ENCODE measurements at regions not wholly inside any gene's neighbourhood (a gene's known extent, or its start where the extent isn't known, plus 50 kb on each side); places are given as distances from the start of the nearest gene placed in this dataset.

DNA sequence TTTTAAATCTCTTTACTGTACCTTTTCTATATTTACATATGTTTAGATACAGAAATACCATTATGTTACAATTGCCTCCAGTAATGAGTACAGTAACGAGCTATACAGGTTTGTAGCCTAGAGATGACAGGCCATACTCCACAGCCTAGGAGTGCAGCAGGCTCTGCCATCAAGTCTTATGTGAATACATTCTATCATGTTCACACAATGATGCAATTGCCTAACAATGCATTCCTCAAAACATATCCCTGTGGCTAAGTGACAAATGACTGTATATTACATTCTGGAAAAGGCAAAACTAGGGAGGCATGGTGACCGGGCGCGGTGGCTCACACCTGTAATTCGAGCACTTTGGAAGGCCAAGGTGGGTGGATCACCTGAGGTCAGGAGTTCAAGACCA lies 192.4 kb upstream of the IGF1R start:
- Mint-ChIP-seq H3K27ac (ENCODE audit: unreplicated experiment) (no peak overlapping the region), H3K36me3 (ENCODE audit: insufficient read depth, unreplicated experiment) (no peaks in the 10 kb centered on the region), H3K4me3 (ENCODE audit: unreplicated experiment) (no peak overlapping the region), H3K9me3 (ENCODE audit: unreplicated experiment) (peaks cover 10% of the 10 kb centered on the region), H3K4me1 (ENCODE audit: low read depth, unreplicated experiment) (no peaks in the 10 kb centered on the region), H3K27me3 (ENCODE audit: insufficient read depth, unreplicated experiment) (peaks cover 9% of the 10 kb centered on the region)
- intact Hi-C loops (cut with micrococcal nuclease; ENCODE audit: unreplicated experiment): no loop called here
- no peaks in the 10 kb centered on the region for H3K9me3 ChIP-seq
- no TSS peak for BruUV-seq (replicated peaks)
- ChIA-PET CTCF (no interaction called here), POLR2A (no interaction called here)
- no peak for DNase-seq
- no peak overlapping the region for H3K4me3 ChIP-seq (ENCODE audit: low read depth, low read length)
- H3K36me3 ChIP-seq (ENCODE audit: control insufficient read depth, insufficient read depth, low read length): no peaks in the 10 kb centered on the region
- TF ChIP-seq, protein P1, sequence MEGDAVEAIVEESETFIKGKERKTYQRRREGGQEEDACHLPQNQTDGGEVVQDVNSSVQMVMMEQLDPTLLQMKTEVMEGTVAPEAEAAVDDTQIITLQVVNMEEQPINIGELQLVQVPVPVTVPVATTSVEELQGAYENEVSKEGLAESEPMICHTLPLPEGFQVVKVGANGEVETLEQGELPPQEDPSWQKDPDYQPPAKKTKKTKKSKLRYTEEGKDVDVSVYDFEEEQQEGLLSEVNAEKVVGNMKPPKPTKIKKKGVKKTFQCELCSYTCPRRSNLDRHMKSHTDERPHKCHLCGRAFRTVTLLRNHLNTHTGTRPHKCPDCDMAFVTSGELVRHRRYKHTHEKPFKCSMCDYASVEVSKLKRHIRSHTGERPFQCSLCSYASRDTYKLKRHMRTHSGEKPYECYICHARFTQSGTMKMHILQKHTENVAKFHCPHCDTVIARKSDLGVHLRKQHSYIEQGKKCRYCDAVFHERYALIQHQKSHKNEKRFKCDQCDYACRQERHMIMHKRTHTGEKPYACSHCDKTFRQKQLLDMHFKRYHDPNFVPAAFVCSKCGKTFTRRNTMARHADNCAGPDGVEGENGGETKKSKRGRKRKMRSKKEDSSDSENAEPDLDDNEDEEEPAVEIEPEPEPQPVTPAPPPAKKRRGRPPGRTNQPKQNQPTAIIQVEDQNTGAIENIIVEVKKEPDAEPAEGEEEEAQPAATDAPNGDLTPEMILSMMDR (IDR thresholded peaks at IDR 0.05; ENCODE audit: insufficient read depth in 1 of 2, low read depth in 1 of 2, low read length in 1 of 2, severe bottlenecking in 1 of 2, unreplicated experiment in 1 of 2): no peak
- H3K4me1 ChIP-seq: no peaks in the 10 kb centered on the region
- H3K27me3 ChIP-seq (replicated peaks; ENCODE audit: control insufficient read depth, insufficient read depth, low read length): no peaks in the 10 kb centered on the region

DNA sequence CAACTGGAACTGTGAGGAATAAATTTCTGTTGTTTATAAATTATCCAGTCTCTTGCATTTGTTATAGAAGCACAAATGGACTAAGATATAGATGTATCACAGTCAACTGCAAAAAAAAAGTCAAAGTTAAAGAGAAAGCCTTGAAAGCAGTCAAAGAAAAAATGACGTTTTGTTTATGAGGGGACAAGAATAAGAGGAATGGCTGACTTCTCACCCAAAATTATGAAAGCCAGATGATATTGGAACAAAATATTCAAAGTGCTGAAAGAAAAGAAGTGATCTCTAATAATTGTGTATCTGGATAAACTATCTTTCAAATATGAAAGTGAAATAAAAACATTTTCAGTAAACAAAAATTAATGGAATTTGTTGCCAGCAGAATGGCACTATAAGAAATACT lies 171.8 kb upstream of the IGF1R start:
- BruUV-seq (replicated peaks): no TSS peak
- Mint-ChIP-seq H3K9me3 (ENCODE audit: unreplicated experiment) (peaks cover 23% of the 10 kb centered on the region), H3K4me1 (ENCODE audit: low read depth, unreplicated experiment) (no peaks in the 10 kb centered on the region), H3K27ac (ENCODE audit: unreplicated experiment) (no peak overlapping the region), H3K27me3 (ENCODE audit: insufficient read depth, unreplicated experiment) (peaks cover 6% of the 10 kb centered on the region), H3K4me3 (ENCODE audit: unreplicated experiment) (no peak overlapping the region), H3K36me3 (ENCODE audit: insufficient read depth, unreplicated experiment) (no peaks in the 10 kb centered on the region)
- TF ChIP-seq, protein P1 (IDR thresholded peaks at IDR 0.05; ENCODE audit: insufficient read depth in 1 of 2, low read depth in 1 of 2, low read length in 1 of 2, severe bottlenecking in 1 of 2, unreplicated experiment in 1 of 2): no peak
- POLR2A ChIA-PET: no interaction called here
- Histone ChIP-seq H3K4me3 (ENCODE audit: low read depth, low read length) (no peak overlapping the region), H3K36me3 (ENCODE audit: control insufficient read depth, insufficient read depth, low read length) (no peaks in the 10 kb centered on the region), H3K27me3 (replicated peaks; ENCODE audit: control insufficient read depth, insufficient read depth, low read length) (no peaks in the 10 kb centered on the region), H3K4me1 (no peaks in the 10 kb centered on the region), H3K9me3 (peaks cover 12% of the 10 kb centered on the region; the same call in 1 of the 2 replicates)
- CTCF ChIA-PET: no interaction called here
- intact Hi-C loops (cut with micrococcal nuclease; ENCODE audit: unreplicated experiment): no loop called here
- DNase-seq: no peak

DNA sequence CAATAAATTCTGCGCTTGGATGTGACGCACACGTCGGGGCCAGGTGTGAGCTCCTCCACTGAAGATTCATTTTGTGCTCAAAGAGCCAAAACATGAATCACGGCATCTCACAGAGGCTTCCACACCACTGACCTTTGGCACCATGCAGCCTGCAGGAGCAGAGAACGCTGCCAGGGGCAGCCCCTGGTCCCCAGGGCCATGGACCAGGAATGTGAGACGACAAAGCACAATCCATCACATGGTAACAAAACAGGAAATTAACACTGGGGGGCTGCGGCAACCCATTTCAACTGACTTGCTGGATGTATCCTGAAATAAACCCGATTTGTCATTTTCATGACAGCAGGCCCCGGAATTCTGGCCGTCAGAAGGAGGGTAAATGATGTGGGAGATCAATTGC lies 167.5 kb upstream of the IGF1R start:
- no peaks in the 10 kb centered on the region for H3K36me3 Mint-ChIP-seq (ENCODE audit: insufficient read depth, unreplicated experiment)
- H3K27me3 Mint-ChIP-seq (ENCODE audit: insufficient read depth, unreplicated experiment): peaks cover 9% of the 10 kb centered on the region
- no peaks in the 10 kb centered on the region for H3K36me3 ChIP-seq (ENCODE audit: control insufficient read depth, insufficient read depth, low read length)
- H3K4me1 ChIP-seq: no peaks in the 10 kb centered on the region
- H3K4me3 Mint-ChIP-seq (ENCODE audit: unreplicated experiment): no peak overlapping the region
- H3K27ac Mint-ChIP-seq (ENCODE audit: unreplicated experiment): no peak overlapping the region
- peaks cover 16% of the 10 kb centered on the region; the same call in 1 of the 2 replicates for H3K9me3 ChIP-seq
- no peak overlapping the region for H3K4me3 ChIP-seq (ENCODE audit: low read depth, low read length)
- intact Hi-C loops (cut with micrococcal nuclease; ENCODE audit: unreplicated experiment): no loop called here
- H3K9me3 Mint-ChIP-seq (ENCODE audit: unreplicated experiment): peaks cover 26% of the 10 kb centered on the region
- CTCF ChIA-PET: no interaction called here
- H3K27me3 ChIP-seq (replicated peaks; ENCODE audit: control insufficient read depth, insufficient read depth, low read length): no peaks in the 10 kb centered on the region
- no peaks in the 10 kb centered on the region for H3K4me1 Mint-ChIP-seq (ENCODE audit: low read depth, unreplicated experiment)
- TF ChIP-seq, protein P1 (IDR thresholded peaks at IDR 0.05; ENCODE audit: insufficient read depth in 1 of 2, low read depth in 1 of 2, low read length in 1 of 2, severe bottlenecking in 1 of 2, unreplicated experiment in 1 of 2): no peak
- no peak for DNase-seq
- POLR2A ChIA-PET: no interaction called here
- BruUV-seq (replicated peaks): no TSS peak

Data from Caco-2 (cell line).